CD4-positive, alpha-beta T cell treated with Interleukin-4 for 1 hour (primary cell): ENCODE measurements at regions not wholly inside any gene's neighbourhood (a gene's known extent, or its start where the extent isn't known, plus 50 kb on each side); places are given as distances from the start of the nearest gene placed in this dataset.
"Not testable (repeated sequence)": the region's sequence is repeated elsewhere in the genome, so short reads cannot be mapped to it uniquely, and the experiment has no call there.

Source experiments
- DNase-seq, 2 donors: peaks; one replicate each; pipeline ENCODE4 v3.0.0-alpha.2; 2020 to 2022

DNA sequence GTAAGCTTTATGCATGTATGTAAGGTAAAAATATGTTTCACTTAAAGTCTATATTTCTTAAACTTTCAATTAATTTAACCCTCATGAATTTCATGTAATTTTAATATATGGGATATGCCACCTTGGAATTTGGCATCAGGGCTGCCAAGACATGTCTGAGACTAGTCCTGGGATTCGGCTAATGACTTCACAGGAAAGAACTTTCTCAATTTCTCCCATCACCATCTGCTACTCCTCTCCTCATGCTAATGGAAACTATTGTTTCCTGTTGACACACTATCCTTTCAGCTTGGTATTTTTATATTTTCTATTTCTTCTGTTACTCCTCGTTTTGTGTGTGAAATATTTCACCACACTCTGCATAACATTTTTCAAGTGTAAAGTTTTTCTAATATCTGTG is 205.9 kb downstream of the ARL4A start:
- DNase-seq, result no peak

DNA sequence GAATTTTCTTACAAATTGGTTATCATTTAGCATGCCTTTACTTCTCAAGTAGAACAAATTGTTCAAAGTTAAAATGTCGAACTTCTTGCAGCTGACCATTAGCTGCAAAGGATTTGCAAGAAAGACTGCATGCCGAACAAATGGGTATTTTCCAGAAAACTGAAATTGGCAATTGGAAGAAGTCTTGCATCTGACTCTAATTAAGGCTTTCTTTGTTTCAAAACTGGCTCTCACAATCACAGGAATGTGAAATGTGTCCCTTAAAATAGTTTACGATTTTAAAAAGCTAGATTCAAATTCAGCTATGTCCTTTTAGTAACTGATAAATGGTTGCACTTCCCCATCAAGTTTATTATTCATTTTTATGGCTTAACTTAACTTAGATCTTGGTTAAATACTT is 207.9 kb downstream of the ARL4A start:
- no peak for DNase-seq

DNA sequence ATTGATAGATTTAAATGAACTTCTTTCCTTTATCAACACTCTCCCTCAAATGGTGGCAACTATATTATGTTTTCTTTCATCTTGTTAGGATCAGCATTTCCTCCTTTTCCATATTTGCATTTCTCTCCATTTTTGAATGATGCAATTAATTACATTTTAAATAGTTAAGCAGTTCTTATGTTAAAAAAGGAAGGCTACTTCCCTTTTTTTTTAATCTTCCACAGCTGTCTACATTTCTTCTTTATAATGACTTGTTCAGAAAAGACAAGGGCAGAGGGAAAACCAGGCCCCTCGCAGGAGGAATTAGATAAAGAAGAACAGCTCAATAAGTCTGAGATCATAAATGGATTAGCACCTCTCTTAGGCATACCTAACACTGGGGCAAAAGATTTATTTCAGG is 208.9 kb downstream of the ARL4A start:
- no peak for DNase-seq

DNA sequence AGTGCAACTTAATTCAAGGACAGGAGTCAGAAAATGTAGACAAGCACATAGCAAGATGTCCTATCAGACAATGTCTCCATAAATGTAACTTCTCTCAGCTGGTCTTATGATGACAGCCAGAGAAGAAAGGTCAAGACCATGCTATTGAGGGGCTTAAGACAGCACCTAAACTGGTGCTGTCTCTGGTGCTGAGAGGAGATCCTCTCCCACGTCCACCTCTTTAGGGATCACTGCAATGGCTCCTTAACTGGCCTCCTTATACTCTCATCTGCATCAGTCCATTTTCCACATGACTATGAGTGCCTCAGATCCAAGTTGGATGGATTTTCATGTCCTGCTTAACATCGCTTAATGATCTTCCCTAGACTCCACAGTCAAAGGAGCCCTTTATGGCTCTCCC is 210.6 kb downstream of the ARL4A start:
- no peak for DNase-seq

DNA sequence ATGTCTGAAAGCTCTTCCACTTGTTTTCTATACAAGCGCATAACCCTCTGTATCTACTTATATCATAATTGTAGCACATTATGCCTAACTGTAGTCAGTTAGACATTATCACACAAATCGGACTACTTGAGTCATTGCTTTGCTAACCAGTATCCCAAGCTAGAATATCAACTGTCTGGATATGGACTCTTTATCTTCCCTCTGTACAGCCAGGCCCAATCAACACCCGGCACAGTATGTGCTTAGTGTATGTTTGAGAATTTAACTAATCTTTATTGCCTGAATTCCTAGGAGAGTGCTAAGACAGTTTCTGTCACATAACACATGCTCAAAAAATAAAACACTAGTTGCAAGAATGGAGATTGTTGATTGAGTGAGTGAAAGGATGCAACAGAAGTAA is 211.2 kb downstream of the ARL4A start:
- DNase-seq, result no peak

DNA sequence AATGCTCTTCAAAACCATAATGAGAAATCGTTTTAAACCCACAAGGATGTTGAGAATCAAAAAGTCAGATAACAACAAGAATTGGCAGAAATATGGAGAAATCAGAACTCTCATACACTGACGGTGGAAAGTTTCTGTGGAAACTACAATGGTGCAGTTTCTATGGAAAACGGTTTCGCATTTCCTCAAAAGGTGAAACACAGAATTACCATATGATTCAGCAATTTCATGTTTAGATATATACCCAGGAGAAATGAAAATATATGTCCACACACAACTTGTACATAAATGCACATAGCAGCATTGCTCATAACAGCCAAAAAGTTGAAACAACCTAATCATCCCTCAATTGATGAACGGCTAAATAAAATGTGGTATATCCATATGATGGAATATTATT is 218.2 kb downstream of the ARL4A start:
- no peak for DNase-seq

DNA sequence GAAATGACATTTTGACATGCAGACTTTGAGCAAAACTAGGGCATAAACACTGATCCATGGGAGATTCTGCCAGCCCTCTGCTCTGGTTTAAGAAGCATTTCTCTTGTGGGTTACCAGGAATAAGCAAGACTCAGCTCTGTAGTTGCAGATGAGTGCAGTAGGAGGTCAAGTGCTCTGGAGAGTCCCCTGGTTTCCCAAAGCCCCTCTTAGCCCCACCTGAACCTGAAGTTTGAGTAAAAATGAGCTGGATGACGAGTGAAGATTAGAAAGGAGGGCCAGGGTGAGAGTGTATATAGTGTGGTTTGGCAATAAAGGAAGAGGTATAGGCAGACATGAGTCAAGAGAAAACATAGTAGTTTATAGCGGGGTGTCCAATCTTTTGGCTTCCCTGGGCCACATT is 220.3 kb downstream of the ARL4A start:
- no peak for DNase-seq

DNA sequence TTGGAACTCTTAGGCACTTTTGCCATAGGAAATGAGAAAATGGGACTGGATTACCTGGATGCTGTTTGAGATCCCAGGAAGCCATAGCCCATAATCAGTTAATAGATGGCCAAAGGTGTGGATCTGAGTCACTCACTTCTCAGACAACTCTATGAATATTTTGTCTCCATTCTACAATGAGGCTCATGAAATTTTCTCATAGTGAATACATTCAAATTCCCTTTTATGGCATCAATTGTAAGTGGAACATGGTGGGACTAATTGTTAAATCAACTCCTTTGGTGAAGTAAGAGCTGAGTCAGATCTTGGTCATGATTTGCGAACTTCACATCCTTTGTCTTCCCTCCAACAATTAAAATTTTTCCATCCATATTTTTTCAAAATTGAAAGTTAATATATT is 222.1 kb downstream of the ARL4A start:
- DNase-seq, result no peak

DNA sequence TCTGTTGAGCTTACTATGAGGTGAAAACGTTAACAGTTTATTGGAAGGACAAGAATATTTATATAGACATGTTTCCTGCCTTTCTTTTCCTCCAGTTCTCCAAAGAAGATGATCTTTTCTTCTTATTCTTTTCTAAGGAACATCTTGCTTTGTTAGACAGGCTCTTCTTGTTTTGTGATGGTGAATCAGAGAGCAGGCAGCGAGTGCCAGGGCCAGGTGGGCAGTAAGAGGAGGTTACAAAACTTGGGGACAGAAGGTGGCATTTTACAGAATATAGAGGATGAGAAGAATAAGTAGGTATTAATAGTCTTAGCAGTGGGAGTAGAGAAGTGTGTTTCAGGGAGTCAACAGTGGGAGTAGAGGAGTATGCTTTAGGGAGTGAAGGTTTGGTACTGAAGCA is 223.6 kb downstream of the ARL4A start:
- DNase-seq, result no peak

DNA sequence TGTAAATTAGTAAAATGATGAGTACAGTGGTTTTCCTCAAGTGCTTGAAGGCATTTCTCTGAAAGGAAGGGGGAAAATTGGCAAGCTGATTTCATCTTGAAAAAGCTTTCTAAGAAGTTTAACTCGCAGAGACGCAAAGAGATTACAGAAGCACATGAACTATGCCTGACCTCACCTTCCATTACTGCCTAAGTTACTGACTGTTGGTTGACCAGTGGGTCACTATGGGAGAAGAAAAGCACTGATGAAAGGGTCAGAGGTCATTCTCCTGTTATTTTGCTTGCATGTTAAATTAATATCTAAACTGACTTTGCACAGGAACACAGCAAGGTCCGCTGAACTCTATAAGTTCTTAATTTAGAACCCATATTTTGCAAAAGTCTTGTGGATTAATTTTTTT is 225.6 kb downstream of the ARL4A start:
- DNase-seq, result no peak

DNA sequence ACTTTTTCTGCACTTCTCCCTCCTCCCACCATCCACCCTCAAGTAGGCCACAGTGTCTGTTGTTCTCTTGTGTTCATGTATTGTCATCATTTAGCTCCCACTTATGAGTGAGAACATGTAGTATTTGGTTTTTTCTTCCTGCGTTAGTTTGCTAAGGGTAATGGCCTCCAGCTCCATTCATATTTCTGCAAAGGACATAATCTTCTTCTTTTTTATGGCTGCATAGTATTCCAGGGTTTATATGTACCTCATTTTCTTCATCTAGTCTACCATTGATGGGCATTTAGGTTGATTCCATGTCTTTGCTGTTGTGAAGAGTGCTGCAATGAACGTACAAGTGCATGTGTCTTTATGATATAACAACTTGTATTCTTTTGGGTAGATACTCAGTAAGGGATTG is 230.4 kb downstream of the ARL4A start:
- no peak for DNase-seq

DNA sequence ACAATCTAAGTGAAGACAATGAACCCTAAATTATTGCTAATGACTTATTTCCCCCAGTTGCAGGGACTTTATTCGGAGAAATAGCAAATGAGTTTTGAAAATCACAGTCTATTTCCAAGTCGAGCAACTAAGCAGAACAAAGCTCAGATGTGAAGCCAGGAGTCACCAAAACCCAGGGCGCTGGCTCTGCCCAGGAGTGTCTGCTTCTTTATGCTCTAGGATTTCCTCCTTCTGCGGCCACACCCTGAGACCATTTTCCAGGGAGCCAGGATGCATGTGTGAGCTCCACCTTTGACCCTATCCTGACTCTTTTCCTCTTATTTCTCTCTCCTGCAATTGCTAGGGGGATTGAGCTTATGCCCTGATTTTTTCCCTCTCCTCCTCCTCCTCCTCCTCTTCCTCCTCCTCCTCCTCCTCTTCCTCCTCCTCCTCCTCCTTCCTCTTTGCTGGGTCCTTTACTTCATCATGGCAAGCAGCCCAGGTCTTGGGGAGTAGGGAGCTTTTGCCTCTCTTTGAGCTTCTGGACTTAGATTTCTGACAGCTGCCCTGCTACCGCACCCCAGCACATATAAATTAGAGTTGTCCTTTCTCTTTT is 234.4 kb downstream of the ARL4A start:
- no peak for DNase-seq

DNA sequence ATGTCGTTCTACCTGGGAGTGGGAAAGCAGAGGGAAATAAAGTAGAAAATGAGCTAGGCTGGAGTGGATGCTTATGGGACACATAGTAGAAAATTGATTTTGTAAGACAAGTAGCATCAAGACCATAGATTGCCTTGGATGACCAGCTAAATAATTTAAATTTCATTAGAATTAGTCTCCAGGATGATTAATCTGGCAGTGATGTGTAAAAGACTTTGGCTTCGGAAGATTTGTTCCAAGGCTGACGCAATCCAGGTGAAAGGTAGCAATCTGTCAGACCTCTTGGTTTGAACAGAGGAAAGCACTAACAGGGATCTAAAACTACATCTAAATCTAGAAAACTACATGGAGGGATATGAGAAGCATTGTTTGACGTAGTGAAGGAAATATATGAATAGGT is 236.5 kb downstream of the ARL4A start:
- DNase-seq, result no peak

DNA sequence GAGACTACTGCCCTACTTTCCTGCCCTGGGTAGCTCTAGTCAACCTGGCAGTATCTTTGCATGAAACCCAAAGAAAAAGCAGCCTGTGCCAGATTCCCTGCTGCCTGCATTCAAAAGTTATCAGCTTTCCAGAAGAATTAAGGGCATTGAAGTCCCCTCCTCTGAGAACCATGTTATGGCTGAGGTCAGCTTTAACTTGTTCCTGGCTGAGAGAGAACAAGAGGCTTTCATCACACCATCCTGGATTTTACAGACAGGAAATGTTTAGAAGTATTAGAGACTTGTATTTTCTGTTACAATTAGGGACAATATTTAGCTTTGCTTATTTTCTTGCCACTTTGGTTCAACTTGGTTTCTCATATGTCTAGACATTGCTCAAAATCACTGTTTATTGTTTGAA is 238.8 kb downstream of the ARL4A start:
- DNase-seq, result no peak

DNA sequence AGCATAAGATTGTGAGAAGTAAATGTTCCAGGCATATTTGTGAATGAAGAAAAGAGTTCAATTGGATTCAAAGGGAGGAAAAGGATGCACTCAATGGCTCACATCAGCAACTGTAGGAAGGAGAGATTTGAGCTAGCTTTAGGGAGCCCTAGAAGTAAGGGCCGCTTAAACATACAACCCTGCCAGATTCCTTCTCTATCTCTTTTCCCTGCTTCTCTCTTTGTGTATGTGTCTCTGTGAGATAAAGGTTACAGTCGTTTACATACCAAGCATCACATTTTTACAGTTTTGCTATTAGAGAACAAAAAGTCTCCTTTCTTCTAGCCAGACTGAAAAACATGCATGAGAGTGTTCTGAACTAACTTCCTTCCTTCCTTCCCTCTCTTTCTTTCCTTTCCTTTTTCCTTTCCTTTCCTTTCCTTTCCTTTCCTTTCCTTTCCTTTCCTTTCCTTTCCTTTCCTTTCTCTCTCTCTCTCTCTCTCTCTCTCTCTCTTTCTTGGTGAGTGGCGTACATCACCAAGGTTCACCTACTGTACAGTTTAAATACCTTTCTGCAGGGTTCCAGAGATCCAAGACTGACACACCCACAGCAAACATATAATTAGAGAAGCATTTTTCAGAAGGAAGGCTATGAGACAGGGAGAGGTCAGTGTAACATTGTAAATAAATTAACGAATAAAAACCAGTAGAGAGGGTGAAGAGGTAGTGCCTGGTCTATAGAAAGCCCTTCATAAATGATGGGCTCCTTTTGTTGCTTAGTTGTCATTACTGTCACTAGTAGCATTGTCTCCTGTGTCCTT is 240.4 kb downstream of the ARL4A start:
- no peak for DNase-seq

DNA sequence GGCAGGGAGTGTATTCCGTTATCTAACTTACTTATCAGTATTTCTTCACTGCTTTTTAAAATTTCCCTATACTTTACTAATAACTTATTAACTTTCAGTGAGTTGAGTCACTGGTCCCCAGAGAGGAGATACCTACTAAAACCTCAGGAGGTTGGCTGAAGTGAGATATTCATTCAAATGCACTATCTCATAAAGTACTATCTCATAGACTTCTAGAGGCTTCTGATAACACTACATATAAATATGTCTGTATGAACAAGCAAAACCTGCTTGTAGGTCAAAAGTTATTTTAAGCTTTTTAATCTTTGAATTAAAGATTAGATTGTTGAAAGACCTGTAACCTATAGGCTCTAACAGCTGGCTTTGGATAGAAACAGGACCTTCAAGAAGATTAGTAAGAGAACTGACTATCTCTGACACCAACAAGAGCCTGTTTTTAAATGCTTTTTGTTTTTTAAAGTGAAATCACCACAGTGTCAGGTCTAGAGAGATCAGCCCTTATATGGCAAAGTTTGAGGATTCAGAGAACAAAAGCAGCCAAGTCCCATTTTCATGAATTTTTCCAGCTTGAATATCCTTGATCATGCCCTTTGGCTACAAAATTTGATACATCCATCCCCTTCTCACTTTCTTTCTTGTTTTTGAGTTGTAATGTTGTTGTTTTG is 242.2 kb downstream of the ARL4A start:
- no peak for DNase-seq

DNA sequence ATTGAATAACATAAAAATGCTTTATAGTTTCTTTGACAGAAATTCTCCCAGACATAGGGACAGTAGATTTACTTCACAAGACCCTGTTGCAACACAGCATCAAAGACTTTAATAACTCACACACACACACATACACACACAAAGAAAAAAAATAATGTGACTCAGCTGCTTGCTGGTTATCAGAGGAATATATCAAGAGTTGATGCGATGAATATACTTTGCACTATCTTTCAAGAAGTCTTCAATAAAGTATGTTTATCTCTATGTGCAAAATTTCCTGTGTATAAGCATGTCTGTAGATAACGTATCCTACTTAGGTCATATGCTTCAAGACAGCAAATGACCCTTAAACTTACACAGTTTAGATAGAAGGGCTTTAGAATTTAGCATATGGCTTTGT is 243.1 kb downstream of the ARL4A start:
- DNase-seq, result no peak

DNA sequence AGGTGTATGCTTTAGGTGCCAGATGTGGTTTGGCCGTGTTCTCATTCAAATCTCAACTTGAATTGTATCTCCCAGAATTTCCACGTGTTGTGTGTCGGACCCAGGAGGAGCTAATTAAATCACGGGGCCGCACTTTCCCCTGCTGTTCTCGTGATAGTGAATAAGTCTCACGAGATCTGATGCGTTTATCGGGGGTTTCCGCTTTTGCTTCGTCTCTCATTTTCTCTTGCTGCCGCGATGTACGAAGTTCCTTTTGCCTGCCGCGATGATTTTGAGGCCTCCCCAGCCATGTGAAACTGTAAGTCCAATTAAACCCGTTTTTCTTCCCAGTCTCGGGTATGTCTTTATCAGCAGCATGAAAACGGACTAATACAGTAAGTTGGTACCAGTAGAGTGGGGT is 244.0 kb downstream of the ARL4A start:
- not testable (repeated sequence) for DNase-seq

DNA sequence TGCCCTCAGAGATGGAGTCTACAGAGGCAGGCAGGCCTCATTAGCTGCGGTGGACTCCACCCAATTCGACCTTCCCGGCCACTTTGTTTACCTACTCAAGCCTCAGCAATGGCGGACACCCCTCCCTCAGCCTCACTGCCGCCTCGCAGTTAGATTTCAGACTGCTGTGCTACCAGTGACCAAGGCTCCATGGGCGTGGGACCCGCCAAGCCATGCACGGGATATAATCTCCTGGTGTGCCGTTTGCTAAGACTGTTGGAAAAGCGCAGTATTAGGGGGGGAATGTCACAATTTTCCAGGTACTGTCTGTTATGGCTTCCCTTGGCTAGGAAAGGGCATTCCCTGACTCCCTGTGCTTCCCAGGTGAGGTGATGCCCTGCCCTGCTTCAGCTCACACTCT is 252.3 kb downstream of the ARL4A start:
- no peak for DNase-seq

DNA sequence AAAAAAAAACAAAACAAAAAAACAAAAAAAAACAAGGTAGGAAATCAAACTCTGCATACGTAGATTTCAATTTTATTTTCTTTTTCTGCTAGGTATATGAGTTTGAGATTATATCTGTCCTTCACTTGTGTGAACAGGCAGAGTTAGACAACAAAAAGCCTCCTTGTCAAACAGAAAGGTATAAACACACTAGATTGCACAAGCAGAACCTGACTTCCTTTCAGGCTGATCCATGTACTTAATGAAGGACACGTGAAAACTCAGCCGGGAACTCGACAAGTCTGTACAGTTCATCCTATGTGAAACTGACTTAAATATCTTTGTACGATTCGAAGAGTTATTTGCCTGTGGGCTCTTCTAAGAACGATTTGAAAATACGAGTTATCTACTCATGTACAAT is 254.1 kb downstream of the ARL4A start:
- no peak for DNase-seq

DNA sequence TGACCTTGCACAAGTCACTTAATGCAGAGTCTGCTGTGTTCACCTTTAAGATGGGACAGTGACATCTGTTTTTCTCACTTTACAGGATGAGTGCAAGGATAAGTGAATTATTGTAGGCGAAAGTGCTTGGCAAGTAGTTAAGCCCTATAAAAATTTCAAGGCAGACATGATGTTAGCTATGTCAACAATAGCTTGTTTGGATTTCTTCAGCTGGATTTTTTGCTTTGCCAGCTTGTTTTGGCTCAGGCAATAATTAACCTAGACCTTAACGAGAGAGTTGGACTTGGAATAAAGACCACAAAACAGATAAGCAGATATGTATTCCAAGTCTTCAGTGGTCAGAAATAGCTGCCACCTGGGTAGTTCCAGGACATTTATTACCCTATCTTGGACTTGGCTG is 255.2 kb downstream of the ARL4A start:
- no peak for DNase-seq

DNA sequence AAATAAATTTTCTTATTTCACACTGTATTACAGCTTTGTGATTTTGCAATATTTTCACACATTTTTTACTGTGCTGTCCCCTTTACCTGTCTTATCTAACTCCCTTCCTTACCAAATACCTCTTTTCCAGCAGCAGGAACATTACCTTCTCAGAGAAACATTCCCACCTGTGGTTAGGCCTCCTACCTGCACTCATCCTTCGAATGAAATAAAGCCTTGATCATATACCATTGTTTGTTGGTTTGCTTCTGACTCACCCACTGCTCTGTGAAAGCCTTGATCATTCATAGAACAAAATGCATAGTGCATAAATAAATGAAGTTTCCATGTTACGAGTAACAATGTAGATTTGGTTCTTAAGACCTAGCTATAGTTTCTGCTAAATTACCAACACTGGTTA is 256.3 kb downstream of the ARL4A start:
- DNase-seq, result no peak

DNA sequence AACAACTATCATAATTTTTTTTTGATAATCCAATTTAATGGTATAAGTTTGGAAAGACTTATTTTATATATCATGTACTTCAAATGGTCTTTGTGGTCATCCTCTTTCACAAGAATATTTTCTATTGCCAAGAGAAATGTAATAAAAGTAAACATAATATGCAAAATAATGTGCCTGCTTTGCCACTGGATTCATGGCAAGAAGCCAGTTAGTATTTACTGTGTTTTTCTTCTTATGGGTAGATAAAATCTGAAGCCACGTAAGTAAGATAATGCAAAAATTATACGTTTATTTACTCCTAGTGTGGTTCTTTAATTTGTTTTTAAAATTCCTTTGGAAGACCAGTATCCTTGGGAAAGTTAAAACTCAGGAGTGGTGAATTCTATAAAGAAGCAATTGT is 258.5 kb downstream of the ARL4A start:
- no peak for DNase-seq

DNA sequence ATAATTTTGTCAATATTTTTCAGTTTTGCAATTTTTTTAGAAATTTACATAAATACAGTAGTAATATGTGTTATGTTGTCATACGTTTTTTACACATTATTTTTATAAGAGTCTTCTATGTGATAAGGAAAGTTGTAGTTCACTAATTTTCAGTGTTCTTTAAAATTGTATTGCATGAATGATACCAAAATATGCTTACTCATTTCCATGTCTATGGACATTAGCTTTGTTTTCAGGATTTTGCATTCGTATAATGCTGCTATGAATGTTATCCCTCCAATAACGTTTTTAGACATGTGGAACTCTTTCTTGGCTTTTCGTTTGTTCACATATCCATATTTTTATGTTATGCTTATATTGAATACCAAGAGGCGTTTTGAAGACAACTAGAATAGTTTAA is 260.0 kb downstream of the ARL4A start:
- no peak for DNase-seq
